Left colon (tissue), 2 donors: ENCODE measurements at regions not wholly inside any gene's neighbourhood (a gene's known extent, or its start where the extent isn't known, plus 50 kb on each side); places are given as distances from the start of the nearest gene placed in this dataset.

Source experiments
- ATAC-seq: fragments of 200-7000 bp; cut with Tn5 transposase; one replicate; pipeline ENCODE4 v1.9.1; 2020; ENCODE audit warnings: mild to moderate bottlenecking, moderate library complexity
- DNase-seq, 2 donors: peaks; one replicate each; pipeline ENCODE4 v3.0.0-alpha.2; 2020
- intact Hi-C, 2 donors: fragments of 100-400 bp; cut with DNase I in 1 of 2; cut with micrococcal nuclease in 1 of 2; formaldehyde crosslinking; loops; one replicate each; pipeline versions ENCODE4 v1.11.2 to v1.14.0; 2022; cut with DNase I, micrococcal nuclease
- donor health status: DM: no; HTN: no; CAD: no.
- donor health status: DM: yes; HTN: yes; CAD: no.

GRCh38 chr4:14695095-14695845 is 307.0 kb upstream of the CPEB2 start:
- intact Hi-C loops = no loop called here
- ATAC-seq (no peak), DNase-seq (no peak)

- ATAC-seq = no peak
Observed at GRCh38 chr4:14700083-14700482, 302.2 kb upstream of the CPEB2 start.

GRCh38 chr4:14700544-14700943 is 301.7 kb upstream of the CPEB2 start:
- no peak for ATAC-seq
- intact Hi-C loops = no loop called here
- DNase-seq = no peak

More at GRCh38 chr4:14700083-14700482, 302.2 kb upstream of the CPEB2 start:
- no peak for DNase-seq
- intact Hi-C loops = no loop called here

GRCh38 chr4:14701389-14701788 is 300.9 kb upstream of the CPEB2 start:
- intact Hi-C loops = no loop called here
- DNase-seq (no peak), ATAC-seq (no peak)

GRCh38 chr4:14701896-14702295 is 300.4 kb upstream of the CPEB2 start:
- intact Hi-C loops = no loop called here
- ATAC-seq (no peak), DNase-seq (no peak)

GRCh38 chr4:14708574-14708973 is 293.7 kb upstream of the CPEB2 start:
- no peak for ATAC-seq

GRCh38 chr4:14711259-14711658 is 291.0 kb upstream of the CPEB2 start:
- ATAC-seq = no peak
- intact Hi-C loops = no loop called here

More at GRCh38 chr4:14708574-14708973, 293.7 kb upstream of the CPEB2 start:
- no peak for DNase-seq
- intact Hi-C loops = no loop called here

GRCh38 chr4:14716691-14717090 is 285.6 kb upstream of the CPEB2 start:
- ATAC-seq (no peak), DNase-seq (no peak)
- intact Hi-C loops = no loop called here

More at GRCh38 chr4:14711259-14711658, 291.0 kb upstream of the CPEB2 start:
- DNase-seq = no peak

- intact Hi-C loops = no loop called here
- ATAC-seq (peak; percentile 46), DNase-seq (peak in 1 of 2 donors; percentile 5)
Observed at GRCh38 chr4:14719053-14719452, 283.2 kb upstream of the CPEB2 start.

- DNase-seq (no peak), ATAC-seq (no peak)
- intact Hi-C loops = no loop called here
Observed at GRCh38 chr4:14726441-14726840, 275.8 kb upstream of the CPEB2 start.

- DNase-seq (no peak), ATAC-seq (no peak)
- intact Hi-C loops = no loop called here
Observed at GRCh38 chr4:14726877-14727361, 275.4 kb upstream of the CPEB2 start.

- intact Hi-C loops = no loop called here
- ATAC-seq = no peak
- no peak for DNase-seq
Observed at GRCh38 chr4:14729282-14730000, 272.8 kb upstream of the CPEB2 start.

- intact Hi-C loops = no loop called here
- ATAC-seq = no peak
- DNase-seq = no peak
Observed at GRCh38 chr4:14742054-14742453, 260.2 kb upstream of the CPEB2 start.

- DNase-seq = no peak
- intact Hi-C loops = no loop called here
- ATAC-seq = no peak
Observed at GRCh38 chr4:14743172-14743571, 259.1 kb upstream of the CPEB2 start.

- DNase-seq = no peak
- ATAC-seq = no peak
- intact Hi-C loops = no loop called here
Observed at GRCh38 chr4:14743601-14744000, 258.7 kb upstream of the CPEB2 start.

- intact Hi-C loops = no loop called here
- DNase-seq (no peak), ATAC-seq (no peak)
Observed at GRCh38 chr4:14744346-14744745, 257.9 kb upstream of the CPEB2 start.

- DNase-seq (peak; percentile 30 to 35), ATAC-seq (peak; percentile 87)
- intact Hi-C loops = no loop called here
Observed at GRCh38 chr4:14749910-14750309, 252.4 kb upstream of the CPEB2 start.

GRCh38 chr4:14752341-14753046 is 249.8 kb upstream of the CPEB2 start:
- no peak for ATAC-seq

GRCh38 chr4:14767142-14767541 is 235.1 kb upstream of the CPEB2 start:
- no peak for ATAC-seq
- no peak for DNase-seq
- intact Hi-C loops = no loop called here

More at GRCh38 chr4:14752341-14753046, 249.8 kb upstream of the CPEB2 start:
- no peak for DNase-seq
- intact Hi-C loops = no loop called here

GRCh38 chr4:14768449-14768848 is 233.8 kb upstream of the CPEB2 start:
- no peak for ATAC-seq
- intact Hi-C loops = no loop called here

More at GRCh38 chr4:14768449-14768848, 233.8 kb upstream of the CPEB2 start:
- no peak for DNase-seq
